ENCODE measurements at regions not wholly inside any gene's neighbourhood (a gene's known extent, or its start where the extent isn't known, plus 50 kb on each side); places are given as distances from the start of the nearest gene placed in this dataset.

GRCh38 chr12:127579446-127579845, 687.5 kb upstream of the TMEM132C start:
- peaks cover 6% of the 10 kb centered on the region for H3K27me3 Mint-ChIP-seq (ENCODE audit: insufficient read depth)
- H3K27ac Mint-ChIP-seq, result no peak overlapping the region
- no peaks in the 10 kb centered on the region for H3K4me1 Mint-ChIP-seq (ENCODE audit: low read depth)
- no peaks in the 10 kb centered on the region for H3K36me3 Mint-ChIP-seq (ENCODE audit: low read depth)
- peaks cover 4% of the 10 kb centered on the region for H3K9me3 Mint-ChIP-seq
- DNase-seq (ENCODE audit: low spot score), result no peak
- no peak overlapping the region for H3K4me3 Mint-ChIP-seq
- intact Hi-C loops (cut with micrococcal nuclease), result no loop called here

- Mint-ChIP-seq H3K36me3 (ENCODE audit: low read depth) (no peaks in the 10 kb centered on the region), H3K27ac (no peak overlapping the region), H3K27me3 (ENCODE audit: insufficient read depth) (peaks cover 3% of the 10 kb centered on the region), H3K4me1 (ENCODE audit: low read depth) (no peaks in the 10 kb centered on the region), H3K4me3 (no peak overlapping the region), H3K9me3 (peaks cover 9% of the 10 kb centered on the region)
- intact Hi-C loops (cut with micrococcal nuclease), result no loop called here
- DNase-seq (ENCODE audit: low spot score), result no peak
Observed at GRCh38 chr12:127582074-127582473, 684.9 kb upstream of the TMEM132C start.

- Mint-ChIP-seq H3K4me1 (ENCODE audit: low read depth) (no peaks in the 10 kb centered on the region), H3K27me3 (ENCODE audit: insufficient read depth) (peaks cover under 1% of the 10 kb centered on the region), H3K36me3 (ENCODE audit: low read depth) (no peaks in the 10 kb centered on the region), H3K27ac (no peak overlapping the region), H3K4me3 (no peak overlapping the region), H3K9me3 (peaks cover 9% of the 10 kb centered on the region)
- no peak for DNase-seq (ENCODE audit: low spot score)
- intact Hi-C loops (cut with micrococcal nuclease), result no loop called here
Observed at GRCh38 chr12:127583041-127583440, 683.9 kb upstream of the TMEM132C start.

GRCh38 chr12:127588249-127588648, 678.7 kb upstream of the TMEM132C start:
- intact Hi-C loops (cut with micrococcal nuclease), result no loop called here
- peaks cover 9% of the 10 kb centered on the region for H3K9me3 Mint-ChIP-seq
- peaks cover 2% of the 10 kb centered on the region for H3K27me3 Mint-ChIP-seq (ENCODE audit: insufficient read depth)
- no peak overlapping the region for H3K27ac Mint-ChIP-seq
- H3K36me3 Mint-ChIP-seq (ENCODE audit: low read depth), result no peaks in the 10 kb centered on the region
- H3K4me1 Mint-ChIP-seq (ENCODE audit: low read depth), result no peaks in the 10 kb centered on the region
- H3K4me3 Mint-ChIP-seq, result no peak overlapping the region
- DNase-seq (ENCODE audit: low spot score), result no peak

GRCh38 chr12:127589541-127589940, 677.4 kb upstream of the TMEM132C start:
- peaks cover 5% of the 10 kb centered on the region for H3K9me3 Mint-ChIP-seq
- no peaks in the 10 kb centered on the region for H3K36me3 Mint-ChIP-seq (ENCODE audit: low read depth)
- no peak for DNase-seq (ENCODE audit: low spot score)
- H3K4me3 Mint-ChIP-seq, result no peak overlapping the region
- peaks cover 3% of the 10 kb centered on the region for H3K27me3 Mint-ChIP-seq (ENCODE audit: insufficient read depth)
- H3K4me1 Mint-ChIP-seq (ENCODE audit: low read depth), result no peaks in the 10 kb centered on the region
- intact Hi-C loops (cut with micrococcal nuclease), result no loop called here
- H3K27ac Mint-ChIP-seq, result no peak overlapping the region

- peaks cover 5% of the 10 kb centered on the region for H3K9me3 Mint-ChIP-seq
- H3K27me3 Mint-ChIP-seq (ENCODE audit: insufficient read depth), result peaks cover 3% of the 10 kb centered on the region
- H3K4me1 Mint-ChIP-seq (ENCODE audit: low read depth), result no peaks in the 10 kb centered on the region
- intact Hi-C loops (cut with micrococcal nuclease), result no loop called here
- no peaks in the 10 kb centered on the region for H3K36me3 Mint-ChIP-seq (ENCODE audit: low read depth)
- no peak overlapping the region for H3K4me3 Mint-ChIP-seq
- DNase-seq (ENCODE audit: low spot score), result no peak
- H3K27ac Mint-ChIP-seq, result no peak overlapping the region
Observed at GRCh38 chr12:127590868-127591267, 676.1 kb upstream of the TMEM132C start.

GRCh38 chr12:127592245-127592644, 674.7 kb upstream of the TMEM132C start:
- Mint-ChIP-seq H3K4me1 (ENCODE audit: low read depth) (no peaks in the 10 kb centered on the region), H3K9me3 (no peaks in the 10 kb centered on the region), H3K4me3 (no peak overlapping the region), H3K27ac (no peak overlapping the region), H3K36me3 (ENCODE audit: low read depth) (no peaks in the 10 kb centered on the region), H3K27me3 (ENCODE audit: insufficient read depth) (peaks cover 3% of the 10 kb centered on the region)
- DNase-seq (ENCODE audit: low spot score), result no peak
- intact Hi-C loops (cut with micrococcal nuclease), result no loop called here

- Mint-ChIP-seq H3K36me3 (ENCODE audit: low read depth) (no peaks in the 10 kb centered on the region), H3K4me1 (ENCODE audit: low read depth) (no peaks in the 10 kb centered on the region), H3K4me3 (no peak overlapping the region), H3K27ac (no peak overlapping the region), H3K9me3 (no peaks in the 10 kb centered on the region), H3K27me3 (ENCODE audit: insufficient read depth) (peaks cover 3% of the 10 kb centered on the region)
- no peak for DNase-seq (ENCODE audit: low spot score)
- intact Hi-C loops (cut with micrococcal nuclease), result no loop called here
Observed at GRCh38 chr12:127594351-127594970, 672.5 kb upstream of the TMEM132C start.

GRCh38 chr12:127595506-127595905, 671.5 kb upstream of the TMEM132C start:
- no peaks in the 10 kb centered on the region for H3K36me3 Mint-ChIP-seq (ENCODE audit: low read depth)
- no peak overlapping the region for H3K4me3 Mint-ChIP-seq
- DNase-seq (ENCODE audit: low spot score), result no peak
- intact Hi-C loops (cut with micrococcal nuclease), result no loop called here
- peaks cover 3% of the 10 kb centered on the region for H3K27me3 Mint-ChIP-seq (ENCODE audit: insufficient read depth)
- H3K9me3 Mint-ChIP-seq, result peaks cover 3% of the 10 kb centered on the region
- H3K4me1 Mint-ChIP-seq (ENCODE audit: low read depth), result no peaks in the 10 kb centered on the region
- no peak overlapping the region for H3K27ac Mint-ChIP-seq

GRCh38 chr12:127596891-127597290, 670.1 kb upstream of the TMEM132C start:
- DNase-seq (ENCODE audit: low spot score), result no peak
- intact Hi-C loops (cut with micrococcal nuclease), result no loop called here
- Mint-ChIP-seq H3K4me1 (ENCODE audit: low read depth) (no peaks in the 10 kb centered on the region), H3K4me3 (no peak overlapping the region), H3K9me3 (peaks cover 5% of the 10 kb centered on the region), H3K27ac (no peak overlapping the region), H3K36me3 (ENCODE audit: low read depth) (no peaks in the 10 kb centered on the region), H3K27me3 (ENCODE audit: insufficient read depth) (peaks cover 3% of the 10 kb centered on the region)

GRCh38 chr12:127599436-127599835, 667.5 kb upstream of the TMEM132C start:
- H3K27me3 Mint-ChIP-seq (ENCODE audit: insufficient read depth), result no peaks in the 10 kb centered on the region
- intact Hi-C loops (cut with micrococcal nuclease), result no loop called here
- H3K4me1 Mint-ChIP-seq (ENCODE audit: low read depth), result no peaks in the 10 kb centered on the region
- DNase-seq (ENCODE audit: low spot score), result no peak
- H3K9me3 Mint-ChIP-seq, result peaks cover 5% of the 10 kb centered on the region
- no peak overlapping the region for H3K27ac Mint-ChIP-seq
- H3K4me3 Mint-ChIP-seq, result no peak overlapping the region
- H3K36me3 Mint-ChIP-seq (ENCODE audit: low read depth), result no peaks in the 10 kb centered on the region

- H3K4me1 Mint-ChIP-seq (ENCODE audit: low read depth), result no peaks in the 10 kb centered on the region
- H3K36me3 Mint-ChIP-seq (ENCODE audit: low read depth), result no peaks in the 10 kb centered on the region
- DNase-seq (ENCODE audit: low spot score), result no peak
- no peak overlapping the region for H3K27ac Mint-ChIP-seq
- peaks cover 5% of the 10 kb centered on the region for H3K9me3 Mint-ChIP-seq
- intact Hi-C loops (cut with micrococcal nuclease), result no loop called here
- no peak overlapping the region for H3K4me3 Mint-ChIP-seq
- H3K27me3 Mint-ChIP-seq (ENCODE audit: insufficient read depth), result no peaks in the 10 kb centered on the region
Observed at GRCh38 chr12:127600211-127600610, 666.8 kb upstream of the TMEM132C start.

- Mint-ChIP-seq H3K36me3 (ENCODE audit: low read depth) (no peaks in the 10 kb centered on the region), H3K27ac (no peak overlapping the region), H3K9me3 (peaks cover 11% of the 10 kb centered on the region), H3K4me3 (no peak overlapping the region), H3K4me1 (ENCODE audit: low read depth) (no peaks in the 10 kb centered on the region), H3K27me3 (ENCODE audit: insufficient read depth) (peaks cover 2% of the 10 kb centered on the region)
- no peak for DNase-seq (ENCODE audit: low spot score)
- intact Hi-C loops (cut with micrococcal nuclease), result no loop called here
Observed at GRCh38 chr12:127606476-127607015, 660.4 kb upstream of the TMEM132C start.
